ENCODE measurements at regions not wholly inside any gene's neighbourhood (a gene's known extent, or its start where the extent isn't known, plus 50 kb on each side); places are given as distances from the start of the nearest gene placed in this dataset.

GRCh38 chr18:64806691-64807090 lies 657.8 kb upstream of the LINC00305 start:
- Histone ChIP-seq H3K27ac (no peak overlapping the region), H3K4me3 (no peak overlapping the region), H3K4me2 (no peak overlapping the region), H3K4me1 (no peaks in the 10 kb centered on the region), H3K9me3 (no peaks in the 10 kb centered on the region)
- ChIA-PET CTCF (no interaction called here), POLR2A (no interaction called here)
- FAIRE-seq (no peak), ATAC-seq (no peak), DNase-seq (ENCODE audit: low read depth in 1 of 2, low spot score in 1 of 2) (no peak)
- no peak for TF ChIP-seq PHF8 (IDR thresholded peaks at IDR 0.05; ENCODE audit: borderline replicate concordance, low read depth)
- TF ChIP-seq RARB (CRISPR knock-in tag; IDR thresholded peaks at IDR 0.05) = no peak
- no peak for TF ChIP-seq SREBF2 (IDR thresholded peaks at IDR 0.05)
- no peak for TF ChIP-seq NFE2L2 (conservative IDR thresholded peaks at IDR 0.05; ENCODE audit: low read length)
- no peak for TF ChIP-seq KDM1A (IDR thresholded peaks at IDR 0.05; ENCODE audit: low read depth)
- TF ChIP-seq NR3C1 (IDR thresholded peaks at IDR 0.05) = no peak
- no peak for TF ChIP-seq BCL3 (IDR thresholded peaks at IDR 0.05)
- TF ChIP-seq CTCF (IDR thresholded peaks at IDR 0.05) = no peak
- no peak for TF ChIP-seq MAX (IDR thresholded peaks at IDR 0.05)
- no peak for TF ChIP-seq FOSL2 (IDR thresholded peaks at IDR 0.05)
- no peak for TF ChIP-seq FOSL2 (CRISPR knock-in tag; IDR thresholded peaks at IDR 0.05)
- no peak for TF ChIP-seq HDAC2 (IDR thresholded peaks at IDR 0.05)
- TF ChIP-seq REST (IDR thresholded peaks at IDR 0.05) = no peak
- TF ChIP-seq TP53 (CRISPR knock-in tag; IDR thresholded peaks at IDR 0.05) = no peak
- no peak for TF ChIP-seq HOXB13 (CRISPR knock-in tag; IDR thresholded peaks at IDR 0.05; ENCODE audit: low read depth)
- no peak for TF ChIP-seq HEYL (CRISPR knock-in tag; IDR thresholded peaks at IDR 0.05)
- TF ChIP-seq ATOH8 (CRISPR knock-in tag; IDR thresholded peaks at IDR 0.05; ENCODE audit: low read depth) = no peak
- 28% methylated on average over 5 of the region's 5 CpGs for WGBS (ENCODE audit: missing lambda C conversion rate)

- no peak for FAIRE-seq
- Histone ChIP-seq H3K4me1 (no peaks in the 10 kb centered on the region), H3K4me2 (no peak overlapping the region), H3K27ac (no peak overlapping the region), H3K4me3 (no peak overlapping the region), H3K9me3 (no peaks in the 10 kb centered on the region)
- ChIA-PET POLR2A (no interaction called here), CTCF (no interaction called here)
- TF ChIP-seq CTCF (IDR thresholded peaks at IDR 0.05) = no peak
- TF ChIP-seq ZC3H11A (IDR thresholded peaks at IDR 0.05) = no peak
- no peak for TF ChIP-seq HOXB5 (CRISPR knock-in tag; IDR thresholded peaks at IDR 0.05)
- no peak for TF ChIP-seq CBX2 (IDR thresholded peaks at IDR 0.05; ENCODE audit: borderline replicate concordance, low read depth)
- no peak for TF ChIP-seq POLR2AphosphoS2 (conservative IDR thresholded peaks at IDR 0.05; ENCODE audit: low read length)
- no peak for TF ChIP-seq HEYL (CRISPR knock-in tag; IDR thresholded peaks at IDR 0.05)
- TF ChIP-seq BHLHE40 (IDR thresholded peaks at IDR 0.05; ENCODE audit: low read depth, low read length) = no peak
- no peak for TF ChIP-seq EP300 (IDR thresholded peaks at IDR 0.05)
- TF ChIP-seq JUNB (IDR thresholded peaks at IDR 0.05) = no peak
- no peak for TF ChIP-seq ELK1 (IDR thresholded peaks at IDR 0.05; ENCODE audit: low read depth, low read length)
- no peak for TF ChIP-seq RAD21 (conservative IDR thresholded peaks at IDR 0.05 in 1 of 2, IDR thresholded peaks at IDR 0.05 in 1 of 2)
- 65% methylated on average over 2 of the region's 2 CpGs for WGBS (ENCODE audit: missing lambda C conversion rate)
- no peak for ATAC-seq
- DNase-seq (ENCODE audit: low read depth in 1 of 2, low spot score in 1 of 2) = no peak
These were observed 657.3 kb upstream of the LINC00305 start for GRCh38 chr18:64806232-64806631.
